ENCODE measurements at regions not wholly inside any gene's neighbourhood (a gene's known extent, or its start where the extent isn't known, plus 50 kb on each side); places are given as distances from the start of the nearest gene placed in this dataset.

GRCh38 chr14:97546491-97547230 is 749.5 kb downstream of the VRK1 start (continued):
- TF ChIP-seq ZNF609 (CRISPR knock-in tag; IDR thresholded peaks at IDR 0.05; ENCODE audit: borderline replicate concordance) (no peak), SOX6 (IDR thresholded peaks at IDR 0.05) (no peak), SOX6 (CRISPR knock-in tag; IDR thresholded peaks at IDR 0.05) (no peak), ZNF749 (CRISPR knock-in tag; IDR thresholded peaks at IDR 0.05; ENCODE audit: borderline replicate concordance) (no peak), BATF2 (CRISPR knock-in tag; IDR thresholded peaks at IDR 0.05) (no peak), NR1H2 (CRISPR knock-in tag; IDR thresholded peaks at IDR 0.05; ENCODE audit: borderline replicate concordance, low read depth) (no peak), ONECUT2 (CRISPR knock-in tag; IDR thresholded peaks at IDR 0.05) (no peak), YEATS4 (CRISPR knock-in tag; IDR thresholded peaks at IDR 0.05; ENCODE audit: borderline replicate concordance) (no peak), CEBPZ (IDR thresholded peaks at IDR 0.05; ENCODE audit: low read length) (no peak), IKZF1 (IDR thresholded peaks at IDR 0.05) (no peak), SP140L (CRISPR knock-in tag; IDR thresholded peaks at IDR 0.05; ENCODE audit: borderline replicate concordance) (no peak), ZFY (CRISPR knock-in tag; IDR thresholded peaks at IDR 0.05) (no peak), ZKSCAN1 (IDR thresholded peaks at IDR 0.05; ENCODE audit: low read length) (no peak), BRCA1 (CRISPR knock-in tag; IDR thresholded peaks at IDR 0.05) (no peak), ZNF512B (CRISPR knock-in tag; IDR thresholded peaks at IDR 0.05; ENCODE audit: borderline replicate concordance) (no peak)

All from HepG2 (cell line).